ENCODE measurements at regions not wholly inside any gene's neighbourhood (a gene's known extent, or its start where the extent isn't known, plus 50 kb on each side); places are given as distances from the start of the nearest gene placed in this dataset.

- TF ChIP-seq EZH2 (IDR thresholded peaks at IDR 0.05; ENCODE audit: borderline replicate concordance) (no peak), CTCF (IDR thresholded peaks at IDR 0.05; ENCODE audit: poor library complexity) (no peak), EZH2phosphoT487 (IDR thresholded peaks at IDR 0.05; ENCODE audit: low read depth, severe bottlenecking, unreplicated experiment) (no peak)
Measured at GRCh38 chr2:172284209-172284608, 143.2 kb upstream of the ITGA6 start.
